MM.1S (cell line): ENCODE measurements at regions not wholly inside any gene's neighbourhood (a gene's known extent, or its start where the extent isn't known, plus 50 kb on each side); places are given as distances from the start of the nearest gene placed in this dataset.

Source experiments
- EZH2 ChIP-seq: fragments of 300-600 bp; sonication (generic); optimal IDR thresholded peaks from 2 replicates; pipeline ENCODE3; 2017; ENCODE audit warnings: low read depth, mild to moderate bottlenecking, antibody characterized with exemption, low read length, mixed read lengths
- EZH2phosphoT487 ChIP-seq: fragments of 300-600 bp; sonication (generic); IDR thresholded peaks from 2 replicates; pipeline ENCODE4 v1.6.1; 2018; ENCODE audit warnings: antibody characterized with exemption, low read length

DNA sequence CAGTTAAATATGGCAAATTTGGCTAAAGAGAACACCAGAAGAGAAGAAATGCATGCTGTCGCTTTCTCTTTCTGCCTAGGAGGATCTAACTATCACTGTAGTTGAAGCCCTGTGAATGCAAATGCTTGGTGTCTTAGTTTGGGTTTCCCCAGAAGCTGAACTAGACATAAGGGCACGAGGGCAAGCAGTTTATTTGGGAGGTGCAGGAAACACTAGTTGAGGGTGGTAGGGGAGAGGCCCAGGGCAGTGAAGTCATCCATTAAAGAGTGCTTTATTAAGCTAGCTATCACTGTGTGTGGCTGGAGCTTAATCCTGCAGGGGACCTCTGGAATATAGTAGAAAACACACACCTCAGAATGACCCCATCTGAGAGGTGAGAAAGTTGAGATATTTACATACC lies 639.8 kb upstream of the ZEB2 start:
- TF ChIP-seq EZH2 (no peak), EZH2phosphoT487 (no peak)
